ENCODE measurements at regions not wholly inside any gene's neighbourhood (a gene's known extent, or its start where the extent isn't known, plus 50 kb on each side); places are given as distances from the start of the nearest gene placed in this dataset.

- TF ChIP-seq ZNF462 (CRISPR knock-in tag; IDR thresholded peaks at IDR 0.05) (no peak), POLR2AphosphoS5 (IDR thresholded peaks at IDR 0.05; ENCODE audit: low read depth) (no peak), NANOG (IDR thresholded peaks at IDR 0.05; ENCODE audit: borderline replicate concordance) (no peak), CREB1 (CRISPR knock-in tag; IDR thresholded peaks at IDR 0.05; ENCODE audit: low read depth) (no peak)
These were observed 215.1 kb upstream of the CNR1 start (continued) for GRCh38 chr6:88381289-88381642.

GRCh38 chr6:88380618-88381288, 214.6 kb upstream of the CNR1 start:
- Histone ChIP-seq H4K20me1 (replicated peaks; ENCODE audit: insufficient read depth) (no peaks in the 10 kb centered on the region), H3K4me3 (no peak overlapping the region), H3F3A (replicated peaks; ENCODE audit: low read depth) (no peaks in the 10 kb centered on the region), H3K4me2 (no peak overlapping the region), H2AFZ (peak overlapping the region; percentile 57; the same call in 1 of the 2 replicates), H3K4me1 (ENCODE audit: insufficient read depth) (peaks cover 22% of the 10 kb centered on the region), H3K36me3 (ENCODE audit: insufficient read depth) (no peaks in the 10 kb centered on the region), H3K27me3 (ENCODE audit: insufficient read depth) (no peaks in the 10 kb centered on the region), H3K27ac (ENCODE audit: low read depth) (no peak overlapping the region), H3K79me2 (replicated peaks; ENCODE audit: insufficient read depth) (no peaks in the 10 kb centered on the region), H3K9me2 (ENCODE audit: insufficient read depth) (peaks cover 7% of the 10 kb centered on the region; the same call in 1 of the 2 replicates)
- ATAC-seq = no peak
- DNase-seq (ENCODE audit: low spot score) = no peak
- peaks cover 9% of the 10 kb centered on the region for H3K4me1 Mint-ChIP-seq
- no peak overlapping the region for H3K27ac Mint-ChIP-seq
- no peak for TF ChIP-seq POLR2AphosphoS5 (IDR thresholded peaks at IDR 0.05; ENCODE audit: low read depth)
- no peaks in the 10 kb centered on the region; the same call in 2 of the 3 replicates for H3K9me3 Mint-ChIP-seq
- no peaks in the 10 kb centered on the region for H3K36me3 Mint-ChIP-seq (ENCODE audit: low read depth)
- no peak overlapping the region for H3K4me3 Mint-ChIP-seq
- peaks cover 3% of the 10 kb centered on the region for H3K27me3 Mint-ChIP-seq (ENCODE audit: insufficient read depth, low read depth, poor library complexity)
